Activated naive CD8-positive, alpha-beta T cell treated with anti-CD3 and anti-CD28 coated beads, Interleukin-2, amount 10 ng/mL, durations not matched to agents 7 days and 5 days (primary cell): ENCODE measurements at regions not wholly inside any gene's neighbourhood (a gene's known extent, or its start where the extent isn't known, plus 50 kb on each side); places are given as distances from the start of the nearest gene placed in this dataset.

Experiments
- ATAC-seq: fragments of 150-1000 bp; cut with Tn5 transposase; one replicate; pipeline ENCODE4 v1.10.0; 2021; ENCODE audit warnings: low read depth, moderate library complexity
- POLR2A ChIA-PET: fragments of 350-600 bp; sonication (Branson Sonifier 250); formaldehyde crosslinking; loops from one replicate; lab custom pipeline; 2021; ENCODE audit warnings: antibody characterized with exemption; lab: Charles Lee
- DNase-seq: peaks from one replicate; pipeline ENCODE4 v3.0.0; 2021
- H3K27ac Mint-ChIP-seq: one replicate; pipeline ENCODE4 v1.8.0; 2022; ENCODE audit warnings: mild to moderate bottlenecking, mixed read lengths
- H3K27me3 Mint-ChIP-seq: one replicate; pipeline ENCODE4 v1.8.0; 2022; ENCODE audit warnings: mild to moderate bottlenecking, moderate library complexity, mixed read lengths
- H3K36me3 Mint-ChIP-seq: one replicate; pipeline ENCODE4 v1.8.0; 2021; ENCODE audit warnings: mild to moderate bottlenecking, mixed read lengths
- H3K4me1 Mint-ChIP-seq: one replicate; pipeline ENCODE4 v1.8.0; 2021; ENCODE audit warnings: mixed read lengths
- H3K4me3 Mint-ChIP-seq: one replicate; pipeline ENCODE4 v1.8.0; 2022; ENCODE audit warnings: mild to moderate bottlenecking, moderate library complexity, mixed read lengths
- H3K9me3 Mint-ChIP-seq: one replicate; pipeline ENCODE4 v1.8.0; 2021; ENCODE audit warnings: mixed read lengths

- POLR2A ChIA-PET = no interaction called here
- H3K27ac Mint-ChIP-seq = no peak overlapping the region
- peaks cover 15% of the 10 kb centered on the region for H3K9me3 Mint-ChIP-seq
- H3K4me3 Mint-ChIP-seq = no peak overlapping the region
- H3K4me1 Mint-ChIP-seq = no peaks in the 10 kb centered on the region
- DNase-seq (no peak), ATAC-seq (no peak)
- H3K36me3 Mint-ChIP-seq = peaks cover 5% of the 10 kb centered on the region
- H3K27me3 Mint-ChIP-seq = peaks cover 5% of the 10 kb centered on the region
Measured at GRCh38 chr2:12221584-12221983, 475.2 kb downstream of the LPIN1 start.

GRCh38 chr2:12222554-12222953 lies 476.1 kb downstream of the LPIN1 start:
- POLR2A ChIA-PET = no interaction called here
- Mint-ChIP-seq H3K9me3 (peaks cover 15% of the 10 kb centered on the region), H3K4me1 (no peaks in the 10 kb centered on the region), H3K4me3 (no peak overlapping the region), H3K27me3 (peaks cover 5% of the 10 kb centered on the region), H3K36me3 (peaks cover 5% of the 10 kb centered on the region), H3K27ac (no peak overlapping the region)
- ATAC-seq (no peak), DNase-seq (no peak)

GRCh38 chr2:12223732-12224131 lies 477.3 kb downstream of the LPIN1 start:
- H3K9me3 Mint-ChIP-seq = peaks cover 20% of the 10 kb centered on the region
- H3K4me3 Mint-ChIP-seq = no peak overlapping the region
- ATAC-seq (no peak), DNase-seq (no peak)
- H3K36me3 Mint-ChIP-seq = peaks cover 5% of the 10 kb centered on the region
- peaks cover 1% of the 10 kb centered on the region for H3K27me3 Mint-ChIP-seq
- no peaks in the 10 kb centered on the region for H3K4me1 Mint-ChIP-seq
- no peak overlapping the region for H3K27ac Mint-ChIP-seq
- POLR2A ChIA-PET = no interaction called here

- no peak for ATAC-seq
- POLR2A ChIA-PET = no interaction called here
- peaks cover 5% of the 10 kb centered on the region for H3K36me3 Mint-ChIP-seq
- no peaks in the 10 kb centered on the region for H3K4me1 Mint-ChIP-seq
- H3K4me3 Mint-ChIP-seq = no peak overlapping the region
- no peak overlapping the region for H3K27ac Mint-ChIP-seq
- peaks cover 18% of the 10 kb centered on the region for H3K9me3 Mint-ChIP-seq
- no peak for DNase-seq
- H3K27me3 Mint-ChIP-seq = peaks cover 1% of the 10 kb centered on the region
Measured at GRCh38 chr2:12226653-12227052, 480.2 kb downstream of the LPIN1 start.

- no peak for ATAC-seq
- Mint-ChIP-seq H3K27ac (no peak overlapping the region), H3K9me3 (peaks cover 16% of the 10 kb centered on the region), H3K4me1 (no peaks in the 10 kb centered on the region), H3K4me3 (no peak overlapping the region), H3K36me3 (peaks cover 5% of the 10 kb centered on the region), H3K27me3 (peaks cover 1% of the 10 kb centered on the region)
- DNase-seq = no peak
- POLR2A ChIA-PET = interaction anchor here (0.6 kb wide), 1 partner anchor 10 kb away, joined by 3 read pairs; no protein-coding TSS in a partner anchor
Measured at GRCh38 chr2:12227941-12228608, 481.6 kb downstream of the LPIN1 start.

GRCh38 chr2:12231288-12231687 lies 484.9 kb downstream of the LPIN1 start:
- Mint-ChIP-seq H3K27ac (no peak overlapping the region), H3K36me3 (no peaks in the 10 kb centered on the region), H3K9me3 (peaks cover 6% of the 10 kb centered on the region), H3K27me3 (no peaks in the 10 kb centered on the region), H3K4me1 (no peaks in the 10 kb centered on the region), H3K4me3 (no peak overlapping the region)
- DNase-seq = no peak
- POLR2A ChIA-PET = no interaction called here
- ATAC-seq = no peak

GRCh38 chr2:12232876-12233275 lies 483.9 kb upstream of the TRIB2 start:
- Mint-ChIP-seq H3K27me3 (no peaks in the 10 kb centered on the region), H3K4me1 (no peaks in the 10 kb centered on the region), H3K4me3 (no peak overlapping the region), H3K9me3 (peaks cover 5% of the 10 kb centered on the region), H3K36me3 (no peaks in the 10 kb centered on the region), H3K27ac (no peak overlapping the region)
- POLR2A ChIA-PET = no interaction called here
- ATAC-seq (no peak), DNase-seq (no peak)

- Mint-ChIP-seq H3K36me3 (no peaks in the 10 kb centered on the region), H3K27me3 (no peaks in the 10 kb centered on the region), H3K27ac (no peak overlapping the region), H3K9me3 (peaks cover 1% of the 10 kb centered on the region), H3K4me3 (no peak overlapping the region), H3K4me1 (no peaks in the 10 kb centered on the region)
- ATAC-seq = no peak
- POLR2A ChIA-PET = interaction anchor here (0.7 kb wide), 1 partner anchor 402 kb away, joined by 3 read pairs; no protein-coding TSS in a partner anchor
- DNase-seq = no peak
Measured at GRCh38 chr2:12236136-12236844, 480.4 kb upstream of the TRIB2 start.

GRCh38 chr2:12240206-12240605 lies 476.5 kb upstream of the TRIB2 start:
- POLR2A ChIA-PET = no interaction called here
- Mint-ChIP-seq H3K27me3 (peaks cover 4% of the 10 kb centered on the region), H3K36me3 (no peaks in the 10 kb centered on the region), H3K27ac (no peak overlapping the region), H3K4me3 (no peak overlapping the region), H3K4me1 (no peaks in the 10 kb centered on the region), H3K9me3 (peaks cover 3% of the 10 kb centered on the region)
- DNase-seq = no peak
- no peak for ATAC-seq

GRCh38 chr2:12243381-12243780 lies 473.4 kb upstream of the TRIB2 start:
- no peak for ATAC-seq
- no peaks in the 10 kb centered on the region for H3K36me3 Mint-ChIP-seq

GRCh38 chr2:12244070-12244469 lies 472.7 kb upstream of the TRIB2 start:
- ATAC-seq (no peak), DNase-seq (no peak)
- Mint-ChIP-seq H3K27ac (no peak overlapping the region), H3K4me3 (no peak overlapping the region), H3K36me3 (no peaks in the 10 kb centered on the region), H3K4me1 (no peaks in the 10 kb centered on the region), H3K9me3 (peaks cover 2% of the 10 kb centered on the region), H3K27me3 (peaks cover 4% of the 10 kb centered on the region)
- POLR2A ChIA-PET = no interaction called here

More at GRCh38 chr2:12243381-12243780, 473.4 kb upstream of the TRIB2 start:
- Mint-ChIP-seq H3K27me3 (peaks cover 4% of the 10 kb centered on the region), H3K27ac (no peak overlapping the region), H3K4me3 (no peak overlapping the region), H3K4me1 (no peaks in the 10 kb centered on the region), H3K9me3 (peaks cover 2% of the 10 kb centered on the region)
- POLR2A ChIA-PET = no interaction called here
- no peak for DNase-seq

- H3K4me1 Mint-ChIP-seq = no peaks in the 10 kb centered on the region
- H3K27ac Mint-ChIP-seq = no peak overlapping the region
- H3K36me3 Mint-ChIP-seq = peaks cover 2% of the 10 kb centered on the region
- ATAC-seq (no peak), DNase-seq (no peak)
- peaks cover 3% of the 10 kb centered on the region for H3K27me3 Mint-ChIP-seq
- peaks cover 3% of the 10 kb centered on the region for H3K9me3 Mint-ChIP-seq
- POLR2A ChIA-PET = no interaction called here
- no peak overlapping the region for H3K4me3 Mint-ChIP-seq
Measured at GRCh38 chr2:12251121-12251520, 465.6 kb upstream of the TRIB2 start.

GRCh38 chr2:12251749-12252148 lies 465.0 kb upstream of the TRIB2 start:
- H3K9me3 Mint-ChIP-seq = peaks cover 3% of the 10 kb centered on the region
- peaks cover 3% of the 10 kb centered on the region for H3K27me3 Mint-ChIP-seq
- peaks cover 2% of the 10 kb centered on the region for H3K36me3 Mint-ChIP-seq
- no peak for ATAC-seq
- DNase-seq = no peak
- POLR2A ChIA-PET = no interaction called here
- no peak overlapping the region for H3K4me3 Mint-ChIP-seq
- H3K27ac Mint-ChIP-seq = no peak overlapping the region
- no peaks in the 10 kb centered on the region for H3K4me1 Mint-ChIP-seq

- Mint-ChIP-seq H3K27me3 (peaks cover 3% of the 10 kb centered on the region), H3K4me1 (no peaks in the 10 kb centered on the region), H3K9me3 (peaks cover 3% of the 10 kb centered on the region), H3K4me3 (no peak overlapping the region), H3K36me3 (peaks cover 2% of the 10 kb centered on the region), H3K27ac (no peak overlapping the region)
- POLR2A ChIA-PET = no interaction called here
- ATAC-seq (no peak), DNase-seq (no peak)
Measured at GRCh38 chr2:12253167-12253778, 463.5 kb upstream of the TRIB2 start.
